ENCODE measurements at regions not wholly inside any gene's neighbourhood (a gene's known extent, or its start where the extent isn't known, plus 50 kb on each side); places are given as distances from the start of the nearest gene placed in this dataset.

DNA sequence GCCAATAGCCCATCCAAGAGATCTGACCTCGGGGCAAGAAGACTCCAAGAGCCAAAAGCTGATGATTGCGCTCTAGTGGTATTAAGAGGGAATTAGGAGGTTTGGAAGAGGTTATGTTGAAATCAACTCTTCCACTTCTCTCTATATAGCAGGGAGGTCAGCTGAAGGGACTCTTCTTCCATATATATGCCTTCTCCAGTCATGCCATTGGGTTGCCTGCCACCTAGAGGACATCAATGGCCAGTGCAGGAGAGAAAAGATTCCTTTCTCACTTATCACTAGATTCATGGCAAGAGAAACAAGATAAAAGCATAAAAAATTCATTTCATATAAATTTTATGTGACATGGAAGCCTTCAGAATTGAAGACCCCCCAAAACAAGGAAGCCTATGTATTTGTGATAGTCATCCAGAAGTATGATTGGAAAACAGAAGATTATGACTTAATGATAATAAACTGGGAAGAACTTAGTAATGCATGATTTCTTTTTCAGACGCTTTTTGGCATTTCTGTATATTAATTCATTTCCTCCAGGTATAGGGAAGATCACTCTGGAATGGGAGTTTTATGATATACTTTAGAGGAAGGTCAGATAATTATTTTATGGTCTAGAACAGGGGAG lies 435.1 kb upstream of the DDI1 start:
- Histone ChIP-seq H3K79me2 (ENCODE audit: control insufficient read depth, insufficient read depth, low read length) (no peaks in the 10 kb centered on the region), H3K4me1 (ENCODE audit: control insufficient read depth, extremely low read depth, insufficient read depth, low read length) (peaks cover 12% of the 10 kb centered on the region), H2AFZ (ENCODE audit: low read depth, low read length) (peak overlapping the region; percentile 83), H3K36me3 (ENCODE audit: control insufficient read depth in 2 of 2, extremely low read depth in 1 of 2, insufficient read depth in 2 of 2, low read length in 2 of 2) (no peaks in the 10 kb centered on the region), H3K4me3 (replicated peaks in 1 of 3; ENCODE audit: insufficient read depth in 1 of 3, low read depth in 1 of 3, low read length in 3 of 3) (no peak overlapping the region), H3K9me3 (replicated peaks; ENCODE audit: control insufficient read depth, insufficient read depth, low read length) (no peaks in the 10 kb centered on the region), H3K27me3 (ENCODE audit: control insufficient read depth in 2 of 2, insufficient read depth in 2 of 2, low read length in 2 of 2) (no peaks in the 10 kb centered on the region), H3K9me1 (replicated peaks; ENCODE audit: control insufficient read depth, extremely low read depth, insufficient read depth, low read length) (no peaks in the 10 kb centered on the region), H4K20me1 (replicated peaks; ENCODE audit: control insufficient read depth, extremely low read depth, insufficient read depth, low read length) (no peaks in the 10 kb centered on the region), H3K4me2 (ENCODE audit: insufficient read depth, low read length) (peak overlapping the region; percentile 39), H3K9ac (replicated peaks; ENCODE audit: extremely low read depth, insufficient read depth, low read length) (no peak overlapping the region), H3K27ac (ENCODE audit: insufficient read depth, low read depth, low read length) (peak overlapping the region; percentile 58)
- CTCF ChIA-PET = interaction anchor here (0.7 to 2.9 kb wide), 38 partner anchors 8 to 509 kb away, joined by 3 to 36 read pairs (median 4); partner anchors contain the start of genes DCUN1D5 and DYNC2H1
- dilution Hi-C loops (cut with MboI; ENCODE audit: extremely low pct_ligation_motif_present, low sequenced_read_pairs) (no loop called here), intact Hi-C loops (cut with micrococcal nuclease) (loop anchor here (1.0 to 5.0 kb wide), 10 partner anchors 58 to 770 kb away; partner anchors contain the start of gene DYNC2H1)
- BruUV-seq (replicated peaks) = no TSS peak
- DNase-seq (ENCODE audit: low read depth, low spot score) = peak; percentile 78
- TF ChIP-seq MYC (IDR thresholded peaks at IDR 0.05; ENCODE audit: low read depth, low read length) = no peak
- TF ChIP-seq FOS (IDR thresholded peaks at IDR 0.05; ENCODE audit: borderline replicate concordance, insufficient read depth, low read length) = peak; percentile 12
- TF ChIP-seq, protein P1, sequence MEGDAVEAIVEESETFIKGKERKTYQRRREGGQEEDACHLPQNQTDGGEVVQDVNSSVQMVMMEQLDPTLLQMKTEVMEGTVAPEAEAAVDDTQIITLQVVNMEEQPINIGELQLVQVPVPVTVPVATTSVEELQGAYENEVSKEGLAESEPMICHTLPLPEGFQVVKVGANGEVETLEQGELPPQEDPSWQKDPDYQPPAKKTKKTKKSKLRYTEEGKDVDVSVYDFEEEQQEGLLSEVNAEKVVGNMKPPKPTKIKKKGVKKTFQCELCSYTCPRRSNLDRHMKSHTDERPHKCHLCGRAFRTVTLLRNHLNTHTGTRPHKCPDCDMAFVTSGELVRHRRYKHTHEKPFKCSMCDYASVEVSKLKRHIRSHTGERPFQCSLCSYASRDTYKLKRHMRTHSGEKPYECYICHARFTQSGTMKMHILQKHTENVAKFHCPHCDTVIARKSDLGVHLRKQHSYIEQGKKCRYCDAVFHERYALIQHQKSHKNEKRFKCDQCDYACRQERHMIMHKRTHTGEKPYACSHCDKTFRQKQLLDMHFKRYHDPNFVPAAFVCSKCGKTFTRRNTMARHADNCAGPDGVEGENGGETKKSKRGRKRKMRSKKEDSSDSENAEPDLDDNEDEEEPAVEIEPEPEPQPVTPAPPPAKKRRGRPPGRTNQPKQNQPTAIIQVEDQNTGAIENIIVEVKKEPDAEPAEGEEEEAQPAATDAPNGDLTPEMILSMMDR (IDR thresholded peaks at IDR 0.05; ENCODE audit: extremely low read depth in 1 of 2, insufficient read depth in 1 of 2, low read depth in 1 of 2, low read length in 2 of 2) = peak; percentile 80 to 89
- TF ChIP-seq GATA2 (IDR thresholded peaks at IDR 0.05; ENCODE audit: insufficient read depth, insufficient read length, low read depth, low read length) = no peak
- peak; percentile 70 for FAIRE-seq
- POLR2A ChIA-PET = no interaction called here

DNA sequence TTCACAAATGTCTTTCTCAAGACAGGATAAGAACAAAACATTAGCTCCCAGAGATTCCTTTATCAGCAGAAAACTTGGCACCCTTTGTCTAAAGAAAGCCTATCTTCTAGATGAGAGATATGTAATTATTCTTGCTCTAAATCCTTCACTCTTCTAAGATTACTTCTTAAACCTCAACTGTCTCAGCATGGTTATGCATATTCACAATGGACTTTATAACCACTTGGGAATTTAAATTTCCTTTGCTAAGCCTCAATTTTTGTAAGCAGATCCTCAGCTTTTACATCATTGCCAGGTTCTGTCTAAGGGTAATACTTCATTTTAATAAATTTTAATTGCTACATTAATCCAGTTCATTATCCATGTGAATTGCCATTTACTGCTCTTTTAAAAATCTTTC lies 433.6 kb upstream of the DDI1 start:
- Histone ChIP-seq H2AFZ (ENCODE audit: low read depth, low read length) (no peak overlapping the region), H4K20me1 (replicated peaks; ENCODE audit: control insufficient read depth, extremely low read depth, insufficient read depth, low read length) (no peaks in the 10 kb centered on the region), H3K9me3 (replicated peaks; ENCODE audit: control insufficient read depth, insufficient read depth, low read length) (no peaks in the 10 kb centered on the region), H3K27me3 (ENCODE audit: control insufficient read depth in 2 of 2, insufficient read depth in 2 of 2, low read length in 2 of 2) (no peaks in the 10 kb centered on the region), H3K27ac (ENCODE audit: insufficient read depth, low read depth, low read length) (no peak overlapping the region), H3K9ac (replicated peaks; ENCODE audit: extremely low read depth, insufficient read depth, low read length) (no peak overlapping the region), H3K4me1 (ENCODE audit: control insufficient read depth, extremely low read depth, insufficient read depth, low read length) (peaks cover 12% of the 10 kb centered on the region), H3K36me3 (ENCODE audit: control insufficient read depth in 2 of 2, extremely low read depth in 1 of 2, insufficient read depth in 2 of 2, low read length in 2 of 2) (no peaks in the 10 kb centered on the region), H3K4me2 (ENCODE audit: insufficient read depth, low read length) (no peak overlapping the region), H3K79me2 (ENCODE audit: control insufficient read depth, insufficient read depth, low read length) (no peaks in the 10 kb centered on the region), H3K4me3 (replicated peaks in 1 of 3; ENCODE audit: insufficient read depth in 1 of 3, low read depth in 1 of 3, low read length in 3 of 3) (no peak overlapping the region), H3K9me1 (replicated peaks; ENCODE audit: control insufficient read depth, extremely low read depth, insufficient read depth, low read length) (no peaks in the 10 kb centered on the region)
- TF ChIP-seq, protein P2, sequence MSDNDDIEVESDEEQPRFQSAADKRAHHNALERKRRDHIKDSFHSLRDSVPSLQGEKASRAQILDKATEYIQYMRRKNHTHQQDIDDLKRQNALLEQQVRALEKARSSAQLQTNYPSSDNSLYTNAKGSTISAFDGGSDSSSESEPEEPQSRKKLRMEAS (IDR thresholded peaks at IDR 0.05; ENCODE audit: insufficient read depth, insufficient read length) = no peak
- TF ChIP-seq GATA2 (IDR thresholded peaks at IDR 0.05; ENCODE audit: insufficient read depth, insufficient read length, low read depth, low read length) (no peak), FOS (IDR thresholded peaks at IDR 0.05; ENCODE audit: borderline replicate concordance, insufficient read depth, low read length) (no peak), JUN (IDR thresholded peaks at IDR 0.05; ENCODE audit: borderline replicate concordance, insufficient read depth, insufficient read length, low read depth) (no peak), EZH2 (IDR thresholded peaks at IDR 0.05; ENCODE audit: borderline replicate concordance, low read depth, low read length, severe bottlenecking) (no peak), POLR2A (IDR thresholded peaks at IDR 0.05; ENCODE audit: low read depth, low read length) (no peak), MYC (IDR thresholded peaks at IDR 0.05; ENCODE audit: low read depth, low read length) (no peak), POLR2AphosphoS5 (IDR thresholded peaks at IDR 0.05; ENCODE audit: insufficient read depth, low read depth, low read length) (no peak)
- TF ChIP-seq, protein P1 (IDR thresholded peaks at IDR 0.05; ENCODE audit: extremely low read depth in 1 of 2, insufficient read depth in 1 of 2, low read depth in 1 of 2, low read length in 2 of 2) = no peak
- FAIRE-seq = no peak
- CTCF ChIA-PET = interaction anchor here (1.0 to 2.9 kb wide), 11 partner anchors 66 to 561 kb away, joined by 3 to 35 read pairs (median 4); partner anchors contain the start of genes DYNC2H1 and PDGFD
- no peak for DNase-seq (ENCODE audit: low read depth, low spot score)
- POLR2A ChIA-PET = no interaction called here
- intact Hi-C loops (cut with micrococcal nuclease) = loop anchor here (5.0 kb wide), 3 partner anchors 126 to 549 kb away; no protein-coding TSS in a partner anchor
- dilution Hi-C loops (cut with MboI; ENCODE audit: extremely low pct_ligation_motif_present, low sequenced_read_pairs) = no loop called here
- BruUV-seq (replicated peaks) = no TSS peak
